ENCODE measurements at regions not wholly inside any gene's neighbourhood (a gene's known extent, or its start where the extent isn't known, plus 50 kb on each side); places are given as distances from the start of the nearest gene placed in this dataset.

DNA sequence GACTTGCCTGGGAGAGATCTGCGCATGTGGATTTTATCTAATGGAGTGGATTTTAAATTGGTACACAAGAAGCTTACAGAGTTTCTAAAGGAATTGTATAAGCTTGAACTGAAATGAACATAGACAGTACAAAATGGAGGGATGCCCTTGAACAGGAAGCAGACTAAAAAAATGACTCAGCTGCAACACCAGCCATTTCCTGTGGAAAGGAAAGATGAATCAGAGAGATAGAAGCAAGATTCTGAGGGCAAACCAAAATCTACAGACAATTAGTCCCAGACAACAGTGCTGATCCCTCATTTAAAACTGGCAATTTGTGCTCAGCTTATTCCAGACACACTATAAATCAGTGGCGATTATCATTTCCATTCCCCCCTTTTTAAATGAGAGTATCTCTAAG lies 114.6 kb upstream of the TCF21 start:
- intact Hi-C loops (cut with DNase I) = no loop called here
- Histone ChIP-seq H3K4me1 (replicated peaks) (no peaks in the 10 kb centered on the region), H3K27me3 (replicated peaks; ENCODE audit: insufficient read depth) (no peaks in the 10 kb centered on the region), H3K27ac (no peak overlapping the region), H3K36me3 (no peaks in the 10 kb centered on the region), H3K4me3 (no peak overlapping the region), H3K9me3 (no peaks in the 10 kb centered on the region)
- WGBS = 92% methylated on average over 2 of the region's 2 CpGs
- no peak for TF ChIP-seq POLR2AphosphoS5 (IDR thresholded peaks at IDR 0.05)
- TF ChIP-seq, protein P1, sequence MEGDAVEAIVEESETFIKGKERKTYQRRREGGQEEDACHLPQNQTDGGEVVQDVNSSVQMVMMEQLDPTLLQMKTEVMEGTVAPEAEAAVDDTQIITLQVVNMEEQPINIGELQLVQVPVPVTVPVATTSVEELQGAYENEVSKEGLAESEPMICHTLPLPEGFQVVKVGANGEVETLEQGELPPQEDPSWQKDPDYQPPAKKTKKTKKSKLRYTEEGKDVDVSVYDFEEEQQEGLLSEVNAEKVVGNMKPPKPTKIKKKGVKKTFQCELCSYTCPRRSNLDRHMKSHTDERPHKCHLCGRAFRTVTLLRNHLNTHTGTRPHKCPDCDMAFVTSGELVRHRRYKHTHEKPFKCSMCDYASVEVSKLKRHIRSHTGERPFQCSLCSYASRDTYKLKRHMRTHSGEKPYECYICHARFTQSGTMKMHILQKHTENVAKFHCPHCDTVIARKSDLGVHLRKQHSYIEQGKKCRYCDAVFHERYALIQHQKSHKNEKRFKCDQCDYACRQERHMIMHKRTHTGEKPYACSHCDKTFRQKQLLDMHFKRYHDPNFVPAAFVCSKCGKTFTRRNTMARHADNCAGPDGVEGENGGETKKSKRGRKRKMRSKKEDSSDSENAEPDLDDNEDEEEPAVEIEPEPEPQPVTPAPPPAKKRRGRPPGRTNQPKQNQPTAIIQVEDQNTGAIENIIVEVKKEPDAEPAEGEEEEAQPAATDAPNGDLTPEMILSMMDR (IDR thresholded peaks at IDR 0.05) = no peak
- no peak for TF ChIP-seq POLR2A (IDR thresholded peaks at IDR 0.05)
- no peak for DNase-seq (ENCODE audit: low spot score)

DNA sequence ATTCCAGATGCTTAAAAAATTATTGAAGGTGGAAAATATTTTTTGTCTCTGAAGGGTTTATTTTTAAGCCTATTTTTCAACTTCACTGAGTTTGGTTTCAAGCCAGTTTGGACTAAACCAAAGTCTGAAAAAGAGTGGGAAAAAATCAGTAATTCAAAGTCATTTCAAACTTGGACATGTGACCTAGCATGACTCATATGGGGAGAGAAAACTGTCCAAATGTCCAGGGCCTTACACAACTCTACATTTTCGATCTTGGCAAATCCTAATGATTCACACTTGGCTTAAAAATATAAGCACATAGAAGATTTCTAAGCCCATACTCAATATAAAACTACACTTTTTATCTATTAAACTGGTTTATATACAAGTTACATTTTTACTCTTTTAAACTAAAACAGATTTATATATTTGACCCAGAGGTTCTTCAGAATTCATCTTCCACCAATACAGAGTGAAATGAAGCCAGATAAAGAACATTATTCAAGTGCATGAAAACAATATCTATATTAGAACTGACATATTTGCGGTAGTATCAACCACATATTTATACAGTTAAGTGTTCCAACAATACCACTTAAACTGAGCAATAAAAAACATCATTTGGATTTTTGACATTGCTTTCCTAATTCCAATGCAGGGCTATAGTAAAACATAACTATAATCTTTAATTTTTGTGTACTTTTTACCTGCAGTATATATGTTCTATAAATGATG lies 110.3 kb upstream of the TCF21 start:
- H3K4me1 ChIP-seq (replicated peaks) = no peaks in the 10 kb centered on the region
- no peak for DNase-seq (ENCODE audit: low spot score)
- intact Hi-C loops (cut with DNase I) = no loop called here
- no peak overlapping the region for H3K4me3 ChIP-seq
- TF ChIP-seq POLR2A (IDR thresholded peaks at IDR 0.05) (no peak), POLR2AphosphoS5 (IDR thresholded peaks at IDR 0.05) (no peak)
- TF ChIP-seq, protein P1 (IDR thresholded peaks at IDR 0.05) = no peak
- no peaks in the 10 kb centered on the region for H3K27me3 ChIP-seq (replicated peaks; ENCODE audit: insufficient read depth)
- 57% methylated on average over 2 of the region's 2 CpGs for WGBS
- H3K9me3 ChIP-seq = no peaks in the 10 kb centered on the region
- H3K27ac ChIP-seq = no peak overlapping the region
- H3K36me3 ChIP-seq = no peaks in the 10 kb centered on the region

DNA sequence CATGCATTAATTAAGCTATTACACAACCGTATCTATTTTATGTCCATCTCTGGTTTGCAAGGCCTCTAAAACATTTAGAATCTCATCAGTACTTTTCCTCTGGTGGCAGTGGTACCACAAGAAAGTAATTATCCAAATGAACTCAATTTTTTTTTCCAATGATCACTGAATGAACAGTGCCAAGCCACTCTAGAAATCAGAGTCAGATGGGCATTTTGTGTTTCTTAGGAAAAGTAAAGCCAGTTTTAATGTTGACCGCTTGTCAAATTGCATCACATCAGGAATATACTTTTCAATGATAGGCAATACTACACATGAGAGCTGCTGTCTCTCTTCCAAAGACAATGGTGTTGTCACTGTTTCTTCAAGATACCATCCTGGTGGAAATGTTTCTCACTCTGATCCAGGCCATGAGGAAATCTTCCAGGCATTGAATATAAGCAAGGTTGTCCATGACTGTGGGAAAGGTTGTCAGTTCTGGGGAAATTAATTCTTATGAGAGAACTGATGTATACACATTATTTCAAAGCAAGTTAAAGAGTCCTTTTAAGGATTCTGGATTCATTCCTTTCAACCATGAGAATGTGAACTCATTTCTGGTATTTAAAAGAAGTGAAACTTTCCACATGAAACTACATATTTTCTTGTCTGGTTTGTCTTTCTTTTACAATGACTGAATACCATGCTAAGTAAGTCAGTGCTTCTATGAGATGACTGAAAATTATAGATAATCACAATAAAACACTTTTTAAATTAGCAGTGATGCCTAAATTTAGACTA lies 108.8 kb upstream of the TCF21 start:
- 95% methylated on average over 2 of the region's 2 CpGs for WGBS
- Histone ChIP-seq H3K36me3 (no peaks in the 10 kb centered on the region), H3K27me3 (replicated peaks; ENCODE audit: insufficient read depth) (no peaks in the 10 kb centered on the region), H3K27ac (no peak overlapping the region), H3K4me3 (no peak overlapping the region), H3K9me3 (no peaks in the 10 kb centered on the region), H3K4me1 (replicated peaks) (no peaks in the 10 kb centered on the region)
- intact Hi-C loops (cut with DNase I) = no loop called here
- TF ChIP-seq POLR2A (IDR thresholded peaks at IDR 0.05) (no peak), POLR2AphosphoS5 (IDR thresholded peaks at IDR 0.05) (no peak)
- TF ChIP-seq, protein P1 (IDR thresholded peaks at IDR 0.05) = no peak
- DNase-seq (ENCODE audit: low spot score) = no peak

DNA sequence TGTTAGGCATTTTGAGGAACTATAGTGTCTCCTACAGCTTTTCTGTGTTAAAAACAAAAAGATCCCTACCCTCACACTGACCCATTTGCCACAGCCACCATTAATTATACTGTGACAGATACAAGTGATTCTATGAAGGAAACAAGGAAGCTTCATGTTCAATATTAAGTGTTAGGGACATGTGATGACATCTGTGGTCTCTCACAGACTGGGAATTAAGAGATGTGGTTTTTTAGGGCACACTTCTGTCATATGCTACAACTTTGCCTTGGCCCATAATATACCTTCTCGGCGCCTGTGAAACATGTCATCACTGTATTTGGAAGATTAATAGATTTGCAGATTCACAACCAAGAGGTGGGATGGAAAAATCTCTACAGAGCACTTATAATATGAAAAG lies 102.9 kb upstream of the TCF21 start:
- TF ChIP-seq POLR2A (IDR thresholded peaks at IDR 0.05) (no peak), POLR2AphosphoS5 (IDR thresholded peaks at IDR 0.05) (no peak)
- TF ChIP-seq, protein P1 (IDR thresholded peaks at IDR 0.05) = no peak
- 100% methylated on average over 2 of the region's 2 CpGs for WGBS
- no peaks in the 10 kb centered on the region for H3K9me3 ChIP-seq
- DNase-seq (ENCODE audit: low spot score) = no peak
- intact Hi-C loops (cut with DNase I) = no loop called here
- H3K4me1 ChIP-seq (replicated peaks) = no peaks in the 10 kb centered on the region
- no peak overlapping the region for H3K4me3 ChIP-seq
- no peaks in the 10 kb centered on the region for H3K36me3 ChIP-seq
- no peaks in the 10 kb centered on the region for H3K27me3 ChIP-seq (replicated peaks; ENCODE audit: insufficient read depth)
- no peak overlapping the region for H3K27ac ChIP-seq
